Fibroblast of the aortic adventitia (primary cell): ENCODE measurements at regions not wholly inside any gene's neighbourhood (a gene's known extent, or its start where the extent isn't known, plus 50 kb on each side); places are given as distances from the start of the nearest gene placed in this dataset.

Experiments used
- DNase-seq: peaks from one replicate; pipeline ENCODE4 v3.0.0-alpha.2; 2010; ENCODE audit warnings: low read depth
- H3K4me3 ChIP-seq: 2 replicates; pipeline ENCODE4 v1.5.1; 2011; ENCODE audit warnings: low read depth, mild to moderate bottlenecking, control low read depth, low read length, moderate library complexity
- CTCF ChIP-seq: IDR thresholded peaks from 2 replicates; pipeline ENCODE4 v1.5.1; 2011; ENCODE audit warnings: mild to moderate bottlenecking, low read length, control low read depth, inconsistent platforms; ENCODE audit not compliant: insufficient read depth

GRCh38 chr4:123640824-123641223, 244.2 kb downstream of the SPRY1 start:
- no peak overlapping the region for H3K4me3 ChIP-seq
- no peak for DNase-seq
- no peak for TF ChIP-seq CTCF

DNA sequence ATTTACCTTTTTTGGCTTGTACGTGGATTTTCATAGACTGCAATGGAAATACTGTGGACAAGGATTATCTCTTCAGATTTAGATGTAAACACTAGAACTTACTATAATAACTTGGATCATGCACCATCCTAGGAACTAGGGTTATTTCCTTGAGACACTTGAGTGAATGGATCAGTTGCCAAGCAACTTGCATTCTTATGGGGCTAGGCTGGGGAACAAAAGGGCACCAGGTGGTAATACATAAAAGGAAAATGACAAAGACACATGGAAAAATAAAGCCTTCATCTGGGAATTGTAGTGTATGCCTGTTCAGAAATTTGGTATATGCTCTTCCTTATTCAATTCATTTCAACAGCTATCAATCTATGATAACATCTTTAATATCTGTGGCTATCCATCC, 247.1 kb downstream of the SPRY1 start:
- no peak overlapping the region for H3K4me3 ChIP-seq
- no peak for DNase-seq
- TF ChIP-seq CTCF: no peak

GRCh38 chr4:123649250-123649644, 252.7 kb downstream of the SPRY1 start:
- peak overlapping the region; percentile 11 for H3K4me3 ChIP-seq
- no peak for DNase-seq
- no peak for TF ChIP-seq CTCF

DNA sequence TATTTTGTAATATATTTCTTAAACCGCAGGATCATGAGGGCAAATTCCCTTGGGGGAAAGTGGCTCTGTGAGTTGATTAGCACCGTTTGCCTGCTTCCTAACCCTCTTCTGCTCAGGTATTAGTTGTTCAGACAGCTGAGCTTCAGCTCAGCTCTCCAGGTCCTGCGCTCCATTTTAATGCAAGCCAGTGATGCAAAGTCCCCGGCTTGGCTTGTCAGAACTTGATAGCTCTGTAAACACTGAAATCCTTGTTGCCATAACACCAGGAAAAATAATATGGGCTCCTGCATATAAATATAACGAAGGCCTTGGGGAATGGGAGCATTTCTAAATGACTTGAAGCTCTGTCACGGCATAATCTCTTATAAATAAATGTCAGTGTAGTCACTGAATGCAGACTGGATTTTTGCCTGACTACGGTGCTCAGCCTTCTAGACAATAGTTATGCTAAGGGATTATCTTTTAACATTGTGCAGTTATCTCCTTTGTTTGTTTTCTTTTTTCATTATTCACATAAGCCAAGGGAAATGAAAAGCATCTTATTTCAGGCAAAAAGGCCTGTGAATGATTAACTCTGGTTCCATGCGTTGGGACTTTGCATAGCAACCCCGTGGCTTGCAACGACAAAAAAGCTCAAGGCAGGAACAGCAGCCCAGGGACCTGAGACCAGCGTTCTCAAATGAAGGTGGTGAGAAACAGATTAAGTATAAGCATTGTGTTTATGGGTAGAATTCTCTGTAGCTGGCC, 253.2 kb downstream of the SPRY1 start:
- DNase-seq: peak; percentile 97
- H3K4me3 ChIP-seq: peak overlapping the region; percentile 11
- no peak for TF ChIP-seq CTCF

DNA sequence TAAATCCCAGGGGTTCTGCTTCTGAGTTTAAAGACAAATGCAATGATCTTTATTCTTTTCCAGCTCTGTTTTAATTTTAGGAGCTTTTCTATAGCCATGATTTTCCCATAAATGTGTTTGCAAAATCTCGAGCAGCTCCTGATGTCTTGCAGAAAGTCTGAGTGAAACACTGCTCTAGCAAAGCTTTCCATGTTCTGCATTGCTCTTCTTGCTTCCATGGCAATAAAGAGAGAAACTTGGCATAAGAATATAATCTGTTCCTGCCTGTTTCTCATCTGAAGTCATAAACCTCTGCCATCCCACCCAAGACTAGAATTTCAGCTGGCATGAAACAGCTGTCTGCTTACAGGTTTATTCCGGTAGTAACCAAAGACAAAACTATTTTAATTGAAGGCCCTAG, 254.5 kb downstream of the SPRY1 start:
- TF ChIP-seq CTCF: no peak
- peak; percentile 76 for DNase-seq
- H3K4me3 ChIP-seq: no peak overlapping the region

GRCh38 chr4:123651536-123652180, 255.1 kb downstream of the SPRY1 start:
- no peak for TF ChIP-seq CTCF
- H3K4me3 ChIP-seq: no peak overlapping the region
- DNase-seq: no peak
